ENCODE measurements at regions not wholly inside any gene's neighbourhood (a gene's known extent, or its start where the extent isn't known, plus 50 kb on each side); places are given as distances from the start of the nearest gene placed in this dataset.

DNA sequence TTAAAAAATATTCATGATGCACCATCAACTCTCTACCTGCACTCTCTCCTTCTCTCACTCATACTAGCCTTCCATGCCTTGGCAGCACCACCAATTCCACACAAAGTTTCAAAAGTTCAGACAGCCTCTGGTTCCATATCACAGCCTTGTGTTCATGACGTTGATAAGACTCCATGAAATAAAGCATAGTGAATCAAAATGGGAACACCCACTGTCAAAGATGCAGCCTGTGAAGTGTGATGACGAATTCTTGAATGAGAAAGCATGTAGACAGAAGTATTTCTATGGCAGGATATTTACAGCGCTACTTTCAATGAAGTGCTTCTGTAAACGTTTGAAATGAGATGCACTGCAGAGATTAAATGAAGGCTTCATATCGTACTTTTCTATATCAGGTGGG, 77.3 kb upstream of the FERMT1 start:
- Mint-ChIP-seq H3K9me3 (peaks cover 3% of the 10 kb centered on the region), H3K36me3 (no peaks in the 10 kb centered on the region), H3K27me3 (ENCODE audit: low read depth) (peaks cover 3% of the 10 kb centered on the region), H3K4me3 (no peak overlapping the region), H3K4me1 (no peaks in the 10 kb centered on the region), H3K27ac (no peak overlapping the region)
- DNase-seq (ENCODE audit: low spot score in 2 of 2, unreplicated experiment in 2 of 2) = no peak
- TF ChIP-seq, protein P1, sequence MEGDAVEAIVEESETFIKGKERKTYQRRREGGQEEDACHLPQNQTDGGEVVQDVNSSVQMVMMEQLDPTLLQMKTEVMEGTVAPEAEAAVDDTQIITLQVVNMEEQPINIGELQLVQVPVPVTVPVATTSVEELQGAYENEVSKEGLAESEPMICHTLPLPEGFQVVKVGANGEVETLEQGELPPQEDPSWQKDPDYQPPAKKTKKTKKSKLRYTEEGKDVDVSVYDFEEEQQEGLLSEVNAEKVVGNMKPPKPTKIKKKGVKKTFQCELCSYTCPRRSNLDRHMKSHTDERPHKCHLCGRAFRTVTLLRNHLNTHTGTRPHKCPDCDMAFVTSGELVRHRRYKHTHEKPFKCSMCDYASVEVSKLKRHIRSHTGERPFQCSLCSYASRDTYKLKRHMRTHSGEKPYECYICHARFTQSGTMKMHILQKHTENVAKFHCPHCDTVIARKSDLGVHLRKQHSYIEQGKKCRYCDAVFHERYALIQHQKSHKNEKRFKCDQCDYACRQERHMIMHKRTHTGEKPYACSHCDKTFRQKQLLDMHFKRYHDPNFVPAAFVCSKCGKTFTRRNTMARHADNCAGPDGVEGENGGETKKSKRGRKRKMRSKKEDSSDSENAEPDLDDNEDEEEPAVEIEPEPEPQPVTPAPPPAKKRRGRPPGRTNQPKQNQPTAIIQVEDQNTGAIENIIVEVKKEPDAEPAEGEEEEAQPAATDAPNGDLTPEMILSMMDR (IDR thresholded peaks at IDR 0.05; ENCODE audit: unreplicated experiment) = no peak

DNA sequence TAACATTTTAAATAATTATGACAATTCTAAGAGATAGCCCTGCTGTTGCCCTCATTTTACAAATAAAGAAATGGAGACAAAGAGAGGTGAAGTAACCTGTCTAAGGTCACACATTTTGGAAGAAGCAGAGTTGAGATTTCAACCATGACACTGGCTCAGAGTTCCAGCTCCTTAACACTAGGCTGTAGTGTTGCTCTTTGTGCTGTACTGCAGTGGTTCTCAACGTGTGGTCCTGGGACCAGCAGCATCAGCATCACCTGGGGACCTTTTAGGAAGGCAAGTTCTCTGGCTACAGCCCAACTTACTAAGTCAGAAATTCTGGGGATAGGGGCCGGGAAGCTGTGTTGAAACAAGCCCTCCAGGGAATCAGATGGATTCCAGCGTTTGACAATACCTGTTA, 62.4 kb upstream of the FERMT1 start:
- Mint-ChIP-seq H3K27me3 (ENCODE audit: low read depth) (peaks cover 24% of the 10 kb centered on the region), H3K36me3 (no peaks in the 10 kb centered on the region), H3K27ac (no peak overlapping the region), H3K4me1 (peaks cover 4% of the 10 kb centered on the region), H3K9me3 (no peaks in the 10 kb centered on the region), H3K4me3 (no peak overlapping the region)
- TF ChIP-seq, protein P1 (IDR thresholded peaks at IDR 0.05; ENCODE audit: unreplicated experiment) = no peak
- no peak for DNase-seq (ENCODE audit: low spot score in 2 of 2, unreplicated experiment in 2 of 2)

DNA sequence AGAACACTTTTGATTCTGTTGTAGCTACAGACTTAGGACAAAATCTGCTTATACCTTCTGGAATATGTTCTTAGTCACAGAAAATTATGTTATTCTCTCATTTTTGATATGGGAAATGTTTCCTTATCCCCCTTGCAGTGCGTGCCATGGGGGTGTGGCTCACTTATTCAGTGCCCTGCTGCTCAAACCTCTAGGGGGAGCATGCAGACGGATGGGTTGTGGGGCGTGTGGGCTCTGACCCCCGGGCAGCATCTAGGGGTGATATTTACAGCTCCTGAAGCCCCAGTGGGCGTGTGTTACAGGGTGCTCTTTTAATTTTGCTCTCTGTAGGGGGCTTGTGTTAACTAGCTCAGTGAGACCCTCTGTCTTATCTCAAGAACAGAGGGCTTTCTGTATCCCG, 61.3 kb upstream of the FERMT1 start:
- Mint-ChIP-seq H3K27ac (no peak overlapping the region), H3K27me3 (ENCODE audit: low read depth) (peaks cover 26% of the 10 kb centered on the region), H3K4me3 (no peak overlapping the region), H3K4me1 (peaks cover 4% of the 10 kb centered on the region), H3K36me3 (no peaks in the 10 kb centered on the region), H3K9me3 (no peaks in the 10 kb centered on the region)
- no peak for DNase-seq (ENCODE audit: low spot score in 2 of 2, unreplicated experiment in 2 of 2)
- TF ChIP-seq, protein P1 (IDR thresholded peaks at IDR 0.05; ENCODE audit: unreplicated experiment) = no peak

DNA sequence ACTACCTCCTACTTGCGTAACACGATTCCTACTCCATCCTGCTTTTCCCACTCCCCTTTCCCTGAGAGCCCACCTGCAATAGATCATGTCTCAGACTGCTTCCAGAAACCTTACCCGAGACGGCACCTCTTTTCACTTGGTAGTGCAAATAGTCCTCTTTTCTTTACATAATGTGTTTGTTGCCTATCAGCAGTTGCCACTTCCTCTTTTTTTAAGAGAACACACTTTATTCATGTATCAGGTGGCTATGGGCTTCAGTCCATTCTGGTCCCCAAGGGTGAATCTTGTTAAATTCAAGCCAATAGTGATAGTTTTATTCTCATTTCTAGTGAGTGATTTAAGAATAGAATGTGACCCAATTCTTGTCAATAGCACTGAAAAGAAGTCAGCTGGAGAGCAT, 57.7 kb upstream of the FERMT1 start:
- Mint-ChIP-seq H3K27ac (no peak overlapping the region), H3K27me3 (ENCODE audit: low read depth) (peaks cover 40% of the 10 kb centered on the region), H3K4me1 (peaks cover 2% of the 10 kb centered on the region), H3K36me3 (no peaks in the 10 kb centered on the region), H3K9me3 (no peaks in the 10 kb centered on the region), H3K4me3 (no peak overlapping the region)
- TF ChIP-seq, protein P1 (IDR thresholded peaks at IDR 0.05; ENCODE audit: unreplicated experiment) = no peak
- no peak for DNase-seq (ENCODE audit: low spot score in 2 of 2, unreplicated experiment in 2 of 2)

DNA sequence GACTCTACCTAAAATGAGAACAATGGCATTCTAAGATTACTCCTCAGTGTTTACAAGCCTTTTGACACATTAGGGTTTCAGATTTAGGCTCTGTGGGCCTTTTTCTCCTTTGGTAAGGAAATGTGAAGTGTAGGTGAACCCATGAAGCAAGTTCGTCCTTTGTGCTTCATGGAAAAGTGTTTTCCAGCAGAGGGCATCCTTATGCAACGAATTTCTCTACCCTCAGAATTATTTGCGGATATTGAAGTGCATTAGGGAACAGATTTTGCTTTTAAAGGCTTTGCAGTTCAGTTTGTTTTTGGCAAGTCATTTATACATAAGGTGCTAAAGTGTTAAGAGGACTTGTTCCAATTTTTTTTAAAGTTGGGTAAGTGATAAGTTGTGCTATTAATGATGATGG, 55.7 kb upstream of the FERMT1 start:
- TF ChIP-seq, protein P1 (IDR thresholded peaks at IDR 0.05; ENCODE audit: unreplicated experiment) = peak; percentile 37
- Mint-ChIP-seq H3K9me3 (no peaks in the 10 kb centered on the region), H3K4me3 (no peak overlapping the region), H3K27ac (no peak overlapping the region), H3K27me3 (ENCODE audit: low read depth) (peaks cover 30% of the 10 kb centered on the region), H3K36me3 (no peaks in the 10 kb centered on the region), H3K4me1 (peaks cover 2% of the 10 kb centered on the region)
- DNase-seq (ENCODE audit: low spot score in 2 of 2, unreplicated experiment in 2 of 2) = no peak

DNA sequence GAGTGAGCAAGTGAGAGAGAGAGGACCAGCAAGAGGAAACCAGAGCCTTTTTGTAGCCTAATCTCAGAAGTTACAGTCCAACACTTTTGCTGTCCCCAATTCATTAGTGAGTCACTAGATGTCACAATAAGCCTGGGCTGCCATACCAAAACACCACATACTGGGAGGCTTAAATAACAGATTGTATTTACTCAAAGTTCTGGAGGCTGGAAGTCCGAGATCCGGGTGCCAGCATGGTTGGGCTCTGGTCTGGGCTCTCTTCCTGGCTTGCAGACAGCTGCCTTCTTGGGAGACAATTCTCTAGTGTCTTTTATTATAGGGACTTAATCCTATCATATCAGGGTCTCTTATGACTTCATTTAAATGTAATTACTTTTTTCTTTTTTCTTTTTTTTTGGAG, 50.7 kb upstream of the FERMT1 start:
- no peaks in the 10 kb centered on the region for H3K4me1 Mint-ChIP-seq
- DNase-seq (ENCODE audit: low spot score in 2 of 2, unreplicated experiment in 2 of 2) = no peak
- TF ChIP-seq, protein P1 (IDR thresholded peaks at IDR 0.05; ENCODE audit: unreplicated experiment) = no peak
- peaks cover 14% of the 10 kb centered on the region for H3K9me3 Mint-ChIP-seq
- no peak overlapping the region for H3K4me3 Mint-ChIP-seq
- H3K27ac Mint-ChIP-seq = no peak overlapping the region
- peaks cover 13% of the 10 kb centered on the region for H3K27me3 Mint-ChIP-seq (ENCODE audit: low read depth)
- no peaks in the 10 kb centered on the region for H3K36me3 Mint-ChIP-seq
